GM23338 (cell line): ENCODE measurements at regions not wholly inside any gene's neighbourhood (a gene's known extent, or its start where the extent isn't known, plus 50 kb on each side); places are given as distances from the start of the nearest gene placed in this dataset.

Experiments used
- CTCF ChIP-seq, 2 experiments: fragments of 200-600 bp in 1 of 2; sonication (generic) in 1 of 2; conservative IDR thresholded peaks; 2 replicates each; pipeline versions ENCODE4 v1.5.1 to v1.6.1; 2016 to 2017; ENCODE audit warnings: antibody characterized with exemption in 2 of 2, low read depth in 2 of 2, mild to moderate bottlenecking in 2 of 2, moderate library complexity in 1 of 2
- EZH2 ChIP-seq: fragments of 200-600 bp; sonication (generic); IDR thresholded peaks from one replicate; pipeline ENCODE4 v1.8.0; 2017; ENCODE audit warnings: antibody characterized with exemption, mild to moderate bottlenecking, low read depth; ENCODE audit not compliant: unreplicated experiment
- EZH2phosphoT487 ChIP-seq: fragments of 200-600 bp; sonication (generic); IDR thresholded peaks from one replicate; pipeline ENCODE4 v1.8.1; 2018; ENCODE audit warnings: antibody characterized with exemption; ENCODE audit not compliant: unreplicated experiment
- NANOG ChIP-seq: IDR thresholded peaks from 2 replicates; pipeline ENCODE4 v1.6.1; 2016; ENCODE audit warnings: antibody characterized with exemption, borderline replicate concordance
- POLR2AphosphoS5 ChIP-seq: IDR thresholded peaks from 2 replicates; pipeline ENCODE4 v1.6.1; 2016; ENCODE audit warnings: antibody characterized with exemption, low read depth
- ZNF114 ChIP-seq: fragments of 250-450 bp; sonication (Bioruptor Pico); IDR thresholded peaks from 2 replicates; pipeline ENCODE4 v1.5.0; 2020; ENCODE audit warnings: mild to moderate bottlenecking, moderate library complexity
- ZNF462 ChIP-seq: fragments of 250-450 bp; sonication (Bioruptor Pico); IDR thresholded peaks from 2 replicates; pipeline ENCODE4 v1.5.0; 2020; ENCODE audit warnings: mild to moderate bottlenecking, moderate library complexity
- TF ChIP-seq, protein P1 (sequence below): IDR thresholded peaks from one replicate; pipeline ENCODE4 v1.6.1; 2018; ENCODE audit warnings: antibody characterized with exemption; ENCODE audit not compliant: unreplicated experiment
- TF ChIP-seq, protein P2 (sequence below): IDR thresholded peaks from 2 replicates; pipeline ENCODE4 v1.6.1; 2016; ENCODE audit warnings: antibody characterized with exemption

- no peak for TF ChIP-seq CTCF (conservative IDR thresholded peaks at IDR 0.05; ENCODE audit: low read depth in 2 of 2)
- TF ChIP-seq POLR2AphosphoS5, result no peak
- TF ChIP-seq EZH2phosphoT487, result no peak
- TF ChIP-seq, protein P1, sequence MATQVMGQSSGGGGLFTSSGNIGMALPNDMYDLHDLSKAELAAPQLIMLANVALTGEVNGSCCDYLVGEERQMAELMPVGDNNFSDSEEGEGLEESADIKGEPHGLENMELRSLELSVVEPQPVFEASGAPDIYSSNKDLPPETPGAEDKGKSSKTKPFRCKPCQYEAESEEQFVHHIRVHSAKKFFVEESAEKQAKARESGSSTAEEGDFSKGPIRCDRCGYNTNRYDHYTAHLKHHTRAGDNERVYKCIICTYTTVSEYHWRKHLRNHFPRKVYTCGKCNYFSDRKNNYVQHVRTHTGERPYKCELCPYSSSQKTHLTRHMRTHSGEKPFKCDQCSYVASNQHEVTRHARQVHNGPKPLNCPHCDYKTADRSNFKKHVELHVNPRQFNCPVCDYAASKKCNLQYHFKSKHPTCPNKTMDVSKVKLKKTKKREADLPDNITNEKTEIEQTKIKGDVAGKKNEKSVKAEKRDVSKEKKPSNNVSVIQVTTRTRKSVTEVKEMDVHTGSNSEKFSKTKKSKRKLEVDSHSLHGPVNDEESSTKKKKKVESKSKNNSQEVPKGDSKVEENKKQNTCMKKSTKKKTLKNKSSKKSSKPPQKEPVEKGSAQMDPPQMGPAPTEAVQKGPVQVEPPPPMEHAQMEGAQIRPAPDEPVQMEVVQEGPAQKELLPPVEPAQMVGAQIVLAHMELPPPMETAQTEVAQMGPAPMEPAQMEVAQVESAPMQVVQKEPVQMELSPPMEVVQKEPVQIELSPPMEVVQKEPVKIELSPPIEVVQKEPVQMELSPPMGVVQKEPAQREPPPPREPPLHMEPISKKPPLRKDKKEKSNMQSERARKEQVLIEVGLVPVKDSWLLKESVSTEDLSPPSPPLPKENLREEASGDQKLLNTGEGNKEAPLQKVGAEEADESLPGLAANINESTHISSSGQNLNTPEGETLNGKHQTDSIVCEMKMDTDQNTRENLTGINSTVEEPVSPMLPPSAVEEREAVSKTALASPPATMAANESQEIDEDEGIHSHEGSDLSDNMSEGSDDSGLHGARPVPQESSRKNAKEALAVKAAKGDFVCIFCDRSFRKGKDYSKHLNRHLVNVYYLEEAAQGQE, result no peak
- TF ChIP-seq, protein P2, sequence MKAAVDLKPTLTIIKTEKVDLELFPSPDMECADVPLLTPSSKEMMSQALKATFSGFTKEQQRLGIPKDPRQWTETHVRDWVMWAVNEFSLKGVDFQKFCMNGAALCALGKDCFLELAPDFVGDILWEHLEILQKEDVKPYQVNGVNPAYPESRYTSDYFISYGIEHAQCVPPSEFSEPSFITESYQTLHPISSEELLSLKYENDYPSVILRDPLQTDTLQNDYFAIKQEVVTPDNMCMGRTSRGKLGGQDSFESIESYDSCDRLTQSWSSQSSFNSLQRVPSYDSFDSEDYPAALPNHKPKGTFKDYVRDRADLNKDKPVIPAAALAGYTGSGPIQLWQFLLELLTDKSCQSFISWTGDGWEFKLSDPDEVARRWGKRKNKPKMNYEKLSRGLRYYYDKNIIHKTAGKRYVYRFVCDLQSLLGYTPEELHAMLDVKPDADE, result no peak
- TF ChIP-seq EZH2, result no peak
- TF ChIP-seq ZNF462, result no peak
- TF ChIP-seq NANOG, result no peak
- no peak for TF ChIP-seq ZNF114
Measured at GRCh38 chr3:110067527-110067926, 730.2 kb upstream of the DPPA4 start.
